ENCODE measurements at regions not wholly inside any gene's neighbourhood (a gene's known extent, or its start where the extent isn't known, plus 50 kb on each side); places are given as distances from the start of the nearest gene placed in this dataset.
A peak's percentile ranks its signal among the peaks of the same experiment; 100 is the strongest.
"Not testable (repeated sequence)": the region's sequence is repeated elsewhere in the genome, so short reads cannot be mapped to it uniquely, and the experiment has no call there.

- no peak for DNase-seq (ENCODE audit: low spot score)
These were observed 252.0 kb downstream of the NR2F2 start for GRCh38 chr15:96582473-96582872.

- DNase-seq (ENCODE audit: low spot score) = no peak
These were observed 253.2 kb downstream of the NR2F2 start for GRCh38 chr15:96583671-96584070.

- peak; percentile 25 for DNase-seq (ENCODE audit: low spot score)
These were observed 255.2 kb downstream of the NR2F2 start for GRCh38 chr15:96585484-96586386.

- DNase-seq (ENCODE audit: low spot score) = no peak
These were observed 256.4 kb downstream of the NR2F2 start for GRCh38 chr15:96586901-96587300.

- DNase-seq (ENCODE audit: low spot score) = no peak
These were observed 259.4 kb downstream of the NR2F2 start for GRCh38 chr15:96589864-96590263.

- no peak for DNase-seq (ENCODE audit: low spot score)
These were observed 263.2 kb downstream of the NR2F2 start for GRCh38 chr15:96593735-96594134.

GRCh38 chr15:96595951-96596350, 265.5 kb downstream of the NR2F2 start:
- no peak for DNase-seq (ENCODE audit: low spot score)

- DNase-seq (ENCODE audit: low spot score) = no peak
These were observed 268.0 kb downstream of the NR2F2 start for GRCh38 chr15:96598514-96598913.

GRCh38 chr15:96599268-96599667, 268.8 kb downstream of the NR2F2 start:
- no peak for DNase-seq (ENCODE audit: low spot score)

GRCh38 chr15:96600350-96600749, 269.9 kb downstream of the NR2F2 start:
- DNase-seq (ENCODE audit: low spot score) = no peak

GRCh38 chr15:96606617-96607016, 276.1 kb downstream of the NR2F2 start:
- DNase-seq (ENCODE audit: low spot score) = no peak

GRCh38 chr15:96610757-96611156, 280.3 kb downstream of the NR2F2 start:
- no peak for DNase-seq (ENCODE audit: low spot score)

- no peak for DNase-seq (ENCODE audit: low spot score)
These were observed 282.4 kb downstream of the NR2F2 start for GRCh38 chr15:96612917-96613316.

GRCh38 chr15:96619174-96619573, 288.7 kb downstream of the NR2F2 start:
- no peak for DNase-seq (ENCODE audit: low spot score)

GRCh38 chr15:96622714-96623113, 292.2 kb downstream of the NR2F2 start:
- DNase-seq (ENCODE audit: low spot score) = no peak

- DNase-seq (ENCODE audit: low spot score) = no peak
These were observed 294.8 kb downstream of the NR2F2 start for GRCh38 chr15:96625256-96625655.

GRCh38 chr15:96627031-96627568, 296.6 kb downstream of the NR2F2 start:
- DNase-seq (ENCODE audit: low spot score) = no peak

GRCh38 chr15:96629511-96629910, 299.0 kb downstream of the NR2F2 start:
- DNase-seq (ENCODE audit: low spot score) = no peak

GRCh38 chr15:96638793-96639192, 308.3 kb downstream of the NR2F2 start:
- DNase-seq (ENCODE audit: low spot score) = no peak

- DNase-seq (ENCODE audit: low spot score) = no peak
These were observed 315.3 kb downstream of the NR2F2 start for GRCh38 chr15:96645796-96646195.

- no peak for DNase-seq (ENCODE audit: low spot score)
These were observed 318.4 kb downstream of the NR2F2 start for GRCh38 chr15:96648866-96649265.

- no peak for DNase-seq (ENCODE audit: low spot score)
These were observed 326.6 kb downstream of the NR2F2 start for GRCh38 chr15:96657096-96657495.

- not testable (repeated sequence) for DNase-seq (ENCODE audit: low spot score)
These were observed 336.5 kb downstream of the NR2F2 start for GRCh38 chr15:96666979-96667378.

GRCh38 chr15:96670389-96670788, 339.9 kb downstream of the NR2F2 start:
- no peak for DNase-seq (ENCODE audit: low spot score)

Measured in GM03348 (cell line).